Subcutaneous abdominal adipose tissue (tissue), 5 donors: ENCODE measurements at regions not wholly inside any gene's neighbourhood (a gene's known extent, or its start where the extent isn't known, plus 50 kb on each side); places are given as distances from the start of the nearest gene placed in this dataset.
A peak's percentile ranks its signal among the peaks of the same experiment; 100 is the strongest.

Source experiments
- H3K27ac ChIP-seq: one replicate; pipeline ENCODE4 v1.7.0; 2013; ENCODE audit warnings: low read depth, mild to moderate bottlenecking, inconsistent platforms, low read length, moderate library complexity
- H3K27me3 ChIP-seq, 5 donors: one replicate each; pipeline ENCODE4 v1.7.0; 2013; ENCODE audit warnings: low read length in 5 of 5, inconsistent platforms in 1 of 5; ENCODE audit not compliant: control insufficient read depth in 5 of 5, insufficient read depth in 4 of 5
- H3K36me3 ChIP-seq, 5 donors: one replicate each; pipeline ENCODE4 v1.7.0; 2013; ENCODE audit warnings: low read length in 5 of 5; ENCODE audit not compliant: control insufficient read depth in 5 of 5, insufficient read depth in 5 of 5
- H3K4me1 ChIP-seq, 5 donors: one replicate each; pipeline ENCODE4 v1.7.0; 2013; ENCODE audit warnings: low read length in 5 of 5, mild to moderate bottlenecking in 3 of 5, moderate library complexity in 1 of 5; ENCODE audit not compliant: control insufficient read depth in 5 of 5, insufficient read depth in 5 of 5
- H3K4me3 ChIP-seq, 5 donors: one replicate each; pipeline ENCODE4 v1.7.0; 2013; ENCODE audit warnings: low read length in 5 of 5, low read depth in 1 of 5
- H3K9ac ChIP-seq, 5 donors: one replicate each; pipeline ENCODE4 v1.7.0; 2013; ENCODE audit warnings: low read length in 5 of 5, mild to moderate bottlenecking in 4 of 5, moderate library complexity in 3 of 5
- H3K9me3 ChIP-seq, 5 donors: one replicate each; pipeline ENCODE4 v1.7.0; 2013; ENCODE audit warnings: low read length in 5 of 5; ENCODE audit not compliant: control insufficient read depth in 5 of 5
- donor health status: healthy.
- donor health status: healthy.
- donor health status: healthy.
- donor health status: healthy.
- donor health status: healthy.

DNA sequence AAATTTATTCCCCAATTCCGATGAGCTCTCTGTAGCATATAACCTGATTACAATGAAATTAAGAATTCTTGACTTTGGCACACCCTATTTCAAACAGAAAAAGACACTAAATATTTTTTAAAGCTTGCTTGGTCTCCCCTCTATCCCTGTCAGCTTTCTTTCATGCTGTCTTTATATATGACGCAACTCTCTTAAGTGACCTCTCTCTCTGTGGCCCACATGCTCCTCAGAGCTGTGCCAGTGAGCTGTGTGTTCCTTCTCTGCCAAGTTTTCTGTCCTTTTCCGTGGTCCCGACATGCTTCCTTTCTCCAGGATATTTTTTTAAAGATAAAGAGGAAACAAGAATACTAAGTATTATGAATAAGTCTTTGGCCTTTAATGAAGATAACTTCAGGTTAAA lies 484.0 kb downstream of the ETNK1 start:
- Histone ChIP-seq H3K4me1 (peaks cover 0 to 15% (median 0%) of the 10 kb centered on the region in 5 donors), H3K36me3 (no peaks in the 10 kb centered on the region), H3K9me3 (no peaks in the 10 kb centered on the region), H3K27ac (peak overlapping the region; percentile 15), H3K4me3 (no peak overlapping the region), H3K9ac (no peak overlapping the region), H3K27me3 (no peaks in the 10 kb centered on the region)

DNA sequence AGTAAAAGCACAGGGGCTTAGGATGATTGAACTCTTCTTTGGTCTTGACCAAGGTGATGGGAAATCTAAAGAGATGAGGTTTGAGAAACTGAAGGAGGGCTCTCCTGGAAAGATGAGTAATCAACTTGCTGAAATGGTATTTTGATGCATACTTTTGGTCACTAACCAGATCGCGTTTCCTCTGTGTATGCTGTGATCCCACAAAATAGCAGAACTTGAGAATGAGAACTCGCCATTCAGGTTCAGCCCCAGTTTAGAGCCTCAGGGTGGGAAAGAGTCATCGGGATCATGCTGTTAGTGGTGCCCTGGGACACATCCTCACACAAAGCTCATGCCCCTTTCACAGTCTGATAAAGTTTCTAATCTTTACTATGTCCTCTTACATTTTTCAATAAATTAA lies 488.8 kb downstream of the ETNK1 start:
- no peak overlapping the region for H3K27ac ChIP-seq
- no peak overlapping the region for H3K4me3 ChIP-seq
- H3K9ac ChIP-seq: no peak overlapping the region

GRCh38 chr12:23115984-23116383 lies 491.0 kb downstream of the ETNK1 start:
- Histone ChIP-seq H3K9ac (no peak overlapping the region), H3K4me1 (no peaks in the 10 kb centered on the region), H3K36me3 (no peaks in the 10 kb centered on the region), H3K27ac (no peak overlapping the region), H3K4me3 (no peak overlapping the region), H3K27me3 (no peaks in the 10 kb centered on the region), H3K9me3 (no peaks in the 10 kb centered on the region)

More for the DNA sequence above, 488.8 kb downstream of the ETNK1 start:
- Histone ChIP-seq H3K27me3 (no peaks in the 10 kb centered on the region), H3K36me3 (no peaks in the 10 kb centered on the region), H3K4me1 (peaks cover 0 to 3% (median 0%) of the 10 kb centered on the region in 5 donors), H3K9me3 (no peaks in the 10 kb centered on the region)

DNA sequence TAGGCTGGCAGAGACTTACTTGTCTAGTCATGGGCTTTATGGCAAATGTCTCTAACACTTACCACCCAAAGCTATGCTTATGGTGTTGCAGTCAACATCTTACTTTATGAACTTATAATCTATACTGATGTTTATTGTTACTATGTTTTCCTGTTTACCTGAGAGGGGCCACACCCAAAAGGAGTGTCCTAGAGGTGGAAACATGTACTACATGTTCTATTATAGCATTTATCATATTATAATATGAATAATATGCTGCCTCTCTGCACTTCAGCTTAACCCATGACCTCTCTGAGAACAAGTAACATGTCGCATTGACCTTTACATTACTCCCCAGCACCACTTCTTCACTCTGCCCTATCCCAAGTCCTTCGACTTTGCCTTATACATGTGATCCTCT lies 501.8 kb downstream of the ETNK1 start:
- Histone ChIP-seq H3K9me3 (no peaks in the 10 kb centered on the region), H3K4me3 (no peak overlapping the region), H3K9ac (no peak overlapping the region), H3K36me3 (no peaks in the 10 kb centered on the region), H3K27me3 (no peaks in the 10 kb centered on the region), H3K4me1 (no peaks in the 10 kb centered on the region), H3K27ac (no peak overlapping the region)

- H3K9ac ChIP-seq: no peak overlapping the region
- H3K4me3 ChIP-seq: no peak overlapping the region
- H3K27me3 ChIP-seq: no peaks in the 10 kb centered on the region
- no peaks in the 10 kb centered on the region for H3K9me3 ChIP-seq
- H3K36me3 ChIP-seq: no peaks in the 10 kb centered on the region
- H3K27ac ChIP-seq: no peak overlapping the region
- no peaks in the 10 kb centered on the region for H3K4me1 ChIP-seq
Observed at GRCh38 chr12:23127701-23128100, 502.7 kb downstream of the ETNK1 start.

GRCh38 chr12:23128462-23128861 lies 503.5 kb downstream of the ETNK1 start:
- H3K36me3 ChIP-seq: no peaks in the 10 kb centered on the region
- H3K9ac ChIP-seq: no peak overlapping the region
- H3K4me1 ChIP-seq: no peaks in the 10 kb centered on the region
- no peak overlapping the region for H3K27ac ChIP-seq
- no peaks in the 10 kb centered on the region for H3K9me3 ChIP-seq
- no peak overlapping the region for H3K4me3 ChIP-seq
- H3K27me3 ChIP-seq: no peaks in the 10 kb centered on the region

- no peaks in the 10 kb centered on the region for H3K36me3 ChIP-seq
- H3K9ac ChIP-seq: no peak overlapping the region
- no peaks in the 10 kb centered on the region for H3K4me1 ChIP-seq
- H3K9me3 ChIP-seq: no peaks in the 10 kb centered on the region
- no peak overlapping the region for H3K27ac ChIP-seq
- no peaks in the 10 kb centered on the region for H3K27me3 ChIP-seq
- no peak overlapping the region for H3K4me3 ChIP-seq
Observed at GRCh38 chr12:23132357-23132756, 507.4 kb downstream of the ETNK1 start.

GRCh38 chr12:23133471-23133870 lies 508.5 kb downstream of the ETNK1 start:
- Histone ChIP-seq H3K9ac (no peak overlapping the region), H3K27ac (no peak overlapping the region), H3K36me3 (no peaks in the 10 kb centered on the region), H3K9me3 (no peaks in the 10 kb centered on the region), H3K4me3 (no peak overlapping the region), H3K27me3 (no peaks in the 10 kb centered on the region), H3K4me1 (no peaks in the 10 kb centered on the region)

DNA sequence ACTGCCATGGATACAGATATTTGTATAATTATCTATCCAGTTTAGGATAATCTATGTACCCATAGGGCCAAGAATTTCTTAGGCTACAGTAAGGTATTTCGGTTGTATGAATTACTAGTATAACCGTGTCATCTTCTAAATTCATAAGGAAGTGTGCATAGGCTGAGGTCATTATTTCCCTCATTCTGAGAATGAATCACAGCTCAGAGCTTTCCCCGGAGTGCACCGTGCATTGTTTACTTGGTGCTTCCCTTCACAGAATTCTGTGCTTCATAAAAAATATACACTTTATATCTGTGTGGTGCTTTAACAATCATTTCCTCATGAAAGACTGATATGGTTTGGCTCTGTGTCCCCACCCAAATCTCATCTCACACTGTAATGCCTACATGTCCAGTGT lies 514.1 kb downstream of the ETNK1 start:
- no peaks in the 10 kb centered on the region for H3K9me3 ChIP-seq
- H3K9ac ChIP-seq: no peak overlapping the region
- no peaks in the 10 kb centered on the region for H3K4me1 ChIP-seq
- no peak overlapping the region for H3K4me3 ChIP-seq
- no peak overlapping the region for H3K27ac ChIP-seq
- H3K36me3 ChIP-seq: no peaks in the 10 kb centered on the region
- H3K27me3 ChIP-seq: no peaks in the 10 kb centered on the region

DNA sequence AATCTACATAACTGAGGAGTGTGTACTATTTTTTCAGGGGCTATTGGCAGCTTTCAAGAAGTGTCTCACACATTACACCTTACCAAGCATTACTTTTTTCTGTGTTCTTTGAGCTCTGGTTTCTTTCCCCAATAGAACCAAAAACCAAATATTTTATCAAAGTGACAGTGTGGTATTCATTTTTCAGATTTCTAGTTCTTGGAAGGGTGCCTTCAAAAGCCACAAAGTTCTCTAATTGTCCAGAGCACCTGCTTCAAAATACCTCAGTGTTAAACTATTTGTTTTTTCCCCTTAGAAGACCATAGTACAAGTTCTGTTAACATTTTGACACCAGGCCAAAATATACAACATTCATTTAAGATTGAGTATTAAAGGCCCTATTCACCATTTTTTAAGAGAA lies 515.7 kb downstream of the ETNK1 start:
- H3K27me3 ChIP-seq: no peaks in the 10 kb centered on the region
- no peak overlapping the region for H3K27ac ChIP-seq
- peaks cover 0 to 3% (median 3%) of the 10 kb centered on the region in 5 donors for H3K9me3 ChIP-seq
- H3K4me3 ChIP-seq: no peak overlapping the region
- no peaks in the 10 kb centered on the region for H3K36me3 ChIP-seq
- no peak overlapping the region for H3K9ac ChIP-seq
- no peaks in the 10 kb centered on the region for H3K4me1 ChIP-seq

DNA sequence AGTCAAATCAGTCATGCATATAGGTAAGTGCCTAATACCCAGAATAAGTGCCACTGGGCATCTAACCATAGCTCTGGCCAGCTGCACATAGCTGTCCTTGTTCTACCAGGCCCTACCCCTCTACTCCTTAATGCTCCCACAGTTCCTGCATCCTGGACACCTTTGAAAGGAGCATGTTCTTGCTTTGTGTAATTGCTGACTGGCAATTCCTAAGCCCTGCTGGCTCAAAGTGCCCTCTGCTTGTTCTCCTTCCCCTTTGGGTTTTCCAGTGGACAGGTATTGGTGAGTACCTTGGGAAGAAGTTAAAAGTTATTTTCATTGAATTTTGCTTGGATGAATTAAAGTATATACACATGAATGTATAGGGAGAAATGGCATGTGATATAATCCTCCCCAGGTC lies 516.4 kb downstream of the ETNK1 start:
- Histone ChIP-seq H3K27ac (no peak overlapping the region), H3K4me3 (no peak overlapping the region), H3K4me1 (no peaks in the 10 kb centered on the region), H3K9ac (no peak overlapping the region), H3K36me3 (no peaks in the 10 kb centered on the region), H3K9me3 (peaks cover 0 to 5% (median 3%) of the 10 kb centered on the region in 5 donors), H3K27me3 (no peaks in the 10 kb centered on the region)
